ENCODE measurements at regions not wholly inside any gene's neighbourhood (a gene's known extent, or its start where the extent isn't known, plus 50 kb on each side); places are given as distances from the start of the nearest gene placed in this dataset.

DNA sequence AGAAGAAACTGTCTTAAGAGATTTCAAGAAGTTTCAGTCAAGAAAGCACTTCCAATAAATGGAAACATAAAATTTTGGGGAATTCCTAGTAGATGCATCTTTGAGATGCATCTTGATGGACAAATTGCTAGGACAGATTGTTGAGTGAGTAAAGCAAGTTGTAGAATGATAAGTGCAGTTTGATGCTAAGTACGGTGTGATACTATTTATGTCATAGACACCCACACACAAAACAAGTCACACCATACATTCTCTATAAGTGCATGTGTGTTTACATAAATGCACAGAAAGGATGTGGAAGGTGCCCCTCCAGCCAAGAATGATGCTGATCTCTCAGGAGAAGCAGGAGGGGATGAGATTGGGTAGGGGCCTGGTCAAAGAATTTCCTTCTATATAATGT lies 375.7 kb downstream of the FOXO1 start:
- H3K9me3 Mint-ChIP-seq (ENCODE audit: low read depth): peaks cover under 1% of the 10 kb centered on the region
- no peaks in the 10 kb centered on the region for H3K4me1 Mint-ChIP-seq (ENCODE audit: low read depth)
- H3K27ac Mint-ChIP-seq: no peak overlapping the region
- TF ChIP-seq, protein P1, sequence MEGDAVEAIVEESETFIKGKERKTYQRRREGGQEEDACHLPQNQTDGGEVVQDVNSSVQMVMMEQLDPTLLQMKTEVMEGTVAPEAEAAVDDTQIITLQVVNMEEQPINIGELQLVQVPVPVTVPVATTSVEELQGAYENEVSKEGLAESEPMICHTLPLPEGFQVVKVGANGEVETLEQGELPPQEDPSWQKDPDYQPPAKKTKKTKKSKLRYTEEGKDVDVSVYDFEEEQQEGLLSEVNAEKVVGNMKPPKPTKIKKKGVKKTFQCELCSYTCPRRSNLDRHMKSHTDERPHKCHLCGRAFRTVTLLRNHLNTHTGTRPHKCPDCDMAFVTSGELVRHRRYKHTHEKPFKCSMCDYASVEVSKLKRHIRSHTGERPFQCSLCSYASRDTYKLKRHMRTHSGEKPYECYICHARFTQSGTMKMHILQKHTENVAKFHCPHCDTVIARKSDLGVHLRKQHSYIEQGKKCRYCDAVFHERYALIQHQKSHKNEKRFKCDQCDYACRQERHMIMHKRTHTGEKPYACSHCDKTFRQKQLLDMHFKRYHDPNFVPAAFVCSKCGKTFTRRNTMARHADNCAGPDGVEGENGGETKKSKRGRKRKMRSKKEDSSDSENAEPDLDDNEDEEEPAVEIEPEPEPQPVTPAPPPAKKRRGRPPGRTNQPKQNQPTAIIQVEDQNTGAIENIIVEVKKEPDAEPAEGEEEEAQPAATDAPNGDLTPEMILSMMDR (IDR thresholded peaks at IDR 0.05; ENCODE audit: unreplicated experiment): no peak
- H3K27me3 Mint-ChIP-seq: no peaks in the 10 kb centered on the region
- H3K4me3 Mint-ChIP-seq (ENCODE audit: low read depth): no peak overlapping the region
- DNase-seq (ENCODE audit: low spot score, unreplicated experiment): no peak
- no peaks in the 10 kb centered on the region for H3K36me3 Mint-ChIP-seq (ENCODE audit: insufficient read depth)

DNA sequence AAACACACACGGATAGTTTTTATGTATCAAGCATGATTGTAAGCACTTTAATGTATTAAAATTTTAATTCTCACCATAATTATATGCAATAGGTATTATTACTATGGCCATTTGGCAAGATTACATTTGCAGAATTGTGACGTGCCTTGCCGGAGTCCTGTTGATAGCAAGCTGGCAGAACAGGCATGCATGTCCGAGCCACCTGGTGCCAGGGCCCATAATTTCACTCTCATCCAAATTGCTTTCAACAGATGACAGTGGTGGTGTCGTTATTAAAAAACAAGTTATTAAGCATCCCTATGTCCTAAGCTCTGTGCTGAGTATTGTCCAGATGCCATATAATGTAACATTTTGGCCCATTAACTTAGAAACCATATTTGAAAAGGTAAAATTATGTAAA lies 374.3 kb downstream of the FOXO1 start:
- Mint-ChIP-seq H3K36me3 (ENCODE audit: insufficient read depth) (peaks cover 4% of the 10 kb centered on the region), H3K4me1 (ENCODE audit: low read depth) (no peaks in the 10 kb centered on the region), H3K27me3 (no peaks in the 10 kb centered on the region), H3K27ac (no peak overlapping the region), H3K4me3 (ENCODE audit: low read depth) (no peak overlapping the region), H3K9me3 (ENCODE audit: low read depth) (peaks cover 6% of the 10 kb centered on the region)
- TF ChIP-seq, protein P1 (IDR thresholded peaks at IDR 0.05; ENCODE audit: unreplicated experiment): no peak
- DNase-seq (ENCODE audit: low spot score, unreplicated experiment): no peak

DNA sequence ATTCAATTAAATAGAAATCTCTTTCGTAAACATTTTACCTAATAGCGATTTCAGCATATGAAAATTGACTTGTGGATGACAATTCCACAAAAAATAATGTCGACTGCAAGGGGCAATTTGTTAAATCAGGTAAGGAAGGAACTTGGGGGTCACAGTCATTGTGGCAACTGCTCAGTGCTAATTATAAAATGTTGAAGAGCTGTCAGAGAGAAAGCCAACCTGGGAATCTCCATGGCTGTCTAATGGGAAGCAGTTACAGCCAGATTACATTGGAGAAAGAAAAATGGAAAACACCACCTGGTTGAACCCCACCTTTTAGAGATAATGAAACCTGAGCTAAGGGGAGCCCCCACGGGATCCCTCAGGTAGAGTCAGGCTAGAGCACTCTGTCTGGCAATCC lies 373.9 kb downstream of the FOXO1 start:
- TF ChIP-seq, protein P1 (IDR thresholded peaks at IDR 0.05; ENCODE audit: unreplicated experiment): no peak
- no peak for DNase-seq (ENCODE audit: low spot score, unreplicated experiment)
- no peak overlapping the region for H3K27ac Mint-ChIP-seq
- H3K36me3 Mint-ChIP-seq (ENCODE audit: insufficient read depth): peaks cover 4% of the 10 kb centered on the region
- H3K4me1 Mint-ChIP-seq (ENCODE audit: low read depth): no peaks in the 10 kb centered on the region
- peaks cover 6% of the 10 kb centered on the region for H3K9me3 Mint-ChIP-seq (ENCODE audit: low read depth)
- H3K4me3 Mint-ChIP-seq (ENCODE audit: low read depth): no peak overlapping the region
- no peaks in the 10 kb centered on the region for H3K27me3 Mint-ChIP-seq

DNA sequence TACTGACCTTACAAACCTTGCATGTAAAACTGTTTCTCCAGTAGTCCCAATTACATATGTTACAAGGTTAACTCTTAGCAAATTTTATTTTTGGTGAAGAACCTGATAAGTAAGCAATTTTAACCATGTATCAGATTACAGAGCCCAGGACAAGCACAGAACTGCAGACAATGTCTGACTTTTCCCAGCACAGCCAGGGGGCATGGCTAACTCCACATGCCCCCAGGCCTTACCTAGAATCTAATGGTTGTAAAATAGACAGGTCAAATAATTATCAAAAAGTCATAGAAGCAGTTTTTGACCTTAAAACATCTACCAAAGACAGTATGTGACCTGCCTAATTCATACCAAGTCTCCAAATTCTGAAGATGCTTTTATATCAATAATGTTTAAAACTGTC lies 364.1 kb downstream of the FOXO1 start:
- TF ChIP-seq, protein P1 (IDR thresholded peaks at IDR 0.05; ENCODE audit: unreplicated experiment): no peak
- no peak overlapping the region for H3K4me3 Mint-ChIP-seq (ENCODE audit: low read depth)
- peaks cover 52% of the 10 kb centered on the region for H3K9me3 Mint-ChIP-seq (ENCODE audit: low read depth)
- no peak for DNase-seq (ENCODE audit: low spot score, unreplicated experiment)
- H3K27ac Mint-ChIP-seq: no peak overlapping the region
- H3K4me1 Mint-ChIP-seq (ENCODE audit: low read depth): no peaks in the 10 kb centered on the region
- no peaks in the 10 kb centered on the region for H3K27me3 Mint-ChIP-seq
- peaks cover 9% of the 10 kb centered on the region for H3K36me3 Mint-ChIP-seq (ENCODE audit: insufficient read depth)

DNA sequence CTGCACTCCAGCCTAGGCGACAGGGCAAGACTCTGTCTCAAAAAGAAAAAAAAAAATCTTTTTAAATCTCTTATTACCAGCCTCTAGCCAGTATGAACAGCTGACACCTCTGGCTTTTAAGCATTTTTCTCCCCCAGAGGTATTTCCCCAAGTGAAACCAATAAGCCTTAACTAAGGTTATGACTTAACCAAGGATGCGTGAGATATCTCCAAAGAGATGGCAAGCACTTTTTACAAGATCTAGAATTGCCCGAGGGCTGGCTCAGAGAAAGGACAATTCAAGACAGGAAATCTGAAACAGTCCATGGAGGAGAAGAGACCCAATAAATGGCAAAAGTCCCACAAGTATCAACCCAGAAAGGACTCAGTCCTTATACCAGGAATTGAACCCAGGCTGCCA lies 362.1 kb downstream of the FOXO1 start:
- no peaks in the 10 kb centered on the region for H3K27me3 Mint-ChIP-seq
- H3K9me3 Mint-ChIP-seq (ENCODE audit: low read depth): peaks cover 52% of the 10 kb centered on the region
- no peak overlapping the region for H3K4me3 Mint-ChIP-seq (ENCODE audit: low read depth)
- H3K36me3 Mint-ChIP-seq (ENCODE audit: insufficient read depth): peaks cover 9% of the 10 kb centered on the region
- no peaks in the 10 kb centered on the region for H3K4me1 Mint-ChIP-seq (ENCODE audit: low read depth)
- DNase-seq (ENCODE audit: low spot score, unreplicated experiment): no peak
- H3K27ac Mint-ChIP-seq: no peak overlapping the region
- TF ChIP-seq, protein P1 (IDR thresholded peaks at IDR 0.05; ENCODE audit: unreplicated experiment): no peak
